ENCODE measurements at regions not wholly inside any gene's neighbourhood (a gene's known extent, or its start where the extent isn't known, plus 50 kb on each side); places are given as distances from the start of the nearest gene placed in this dataset.

DNA sequence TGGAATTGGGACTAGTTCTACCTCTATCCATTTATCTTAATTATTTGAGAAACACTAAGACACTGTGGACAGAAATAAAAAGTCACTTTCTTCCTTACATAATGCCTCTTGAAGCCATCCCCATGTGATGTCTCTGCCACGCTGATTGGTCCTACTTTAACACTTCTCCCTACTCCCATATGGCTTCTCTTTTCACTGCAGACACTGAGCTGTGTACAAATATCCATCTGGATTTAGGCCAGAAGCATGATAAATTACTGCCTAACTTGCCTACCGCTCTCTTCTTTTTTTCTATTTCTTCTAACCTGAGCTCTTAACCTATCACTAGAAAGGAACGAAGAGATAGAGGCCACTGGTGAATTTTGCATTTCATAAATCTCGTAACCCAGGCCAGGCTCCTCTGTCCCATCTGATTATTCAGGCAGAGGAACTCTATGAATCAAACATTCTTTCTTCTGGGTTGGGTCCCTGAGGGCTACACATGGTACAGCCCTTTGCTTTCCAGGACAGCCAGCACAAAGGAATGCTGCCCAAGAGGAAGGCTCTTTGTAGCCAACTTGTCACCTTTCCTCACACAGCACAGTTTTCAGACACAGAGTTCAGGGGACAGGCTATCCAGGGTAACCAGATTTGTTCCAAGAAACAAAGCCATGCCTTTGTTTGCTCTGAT, 878.5 kb upstream of the LRRC4C start:
- Histone ChIP-seq H3K27me3 (no peaks in the 10 kb centered on the region), H3K27ac (no peak overlapping the region), H3K4me3 (no peak overlapping the region), H3K4me1 (no peaks in the 10 kb centered on the region), H3K36me3 (replicated peaks in 1 of 2; ENCODE audit: insufficient read depth in 1 of 2, low read depth in 2 of 2) (no peaks in the 10 kb centered on the region), H3K9me3 (no peaks in the 10 kb centered on the region)
- TF ChIP-seq POLR2A (IDR thresholded peaks at IDR 0.05) = no peak
- TF ChIP-seq, protein P1, sequence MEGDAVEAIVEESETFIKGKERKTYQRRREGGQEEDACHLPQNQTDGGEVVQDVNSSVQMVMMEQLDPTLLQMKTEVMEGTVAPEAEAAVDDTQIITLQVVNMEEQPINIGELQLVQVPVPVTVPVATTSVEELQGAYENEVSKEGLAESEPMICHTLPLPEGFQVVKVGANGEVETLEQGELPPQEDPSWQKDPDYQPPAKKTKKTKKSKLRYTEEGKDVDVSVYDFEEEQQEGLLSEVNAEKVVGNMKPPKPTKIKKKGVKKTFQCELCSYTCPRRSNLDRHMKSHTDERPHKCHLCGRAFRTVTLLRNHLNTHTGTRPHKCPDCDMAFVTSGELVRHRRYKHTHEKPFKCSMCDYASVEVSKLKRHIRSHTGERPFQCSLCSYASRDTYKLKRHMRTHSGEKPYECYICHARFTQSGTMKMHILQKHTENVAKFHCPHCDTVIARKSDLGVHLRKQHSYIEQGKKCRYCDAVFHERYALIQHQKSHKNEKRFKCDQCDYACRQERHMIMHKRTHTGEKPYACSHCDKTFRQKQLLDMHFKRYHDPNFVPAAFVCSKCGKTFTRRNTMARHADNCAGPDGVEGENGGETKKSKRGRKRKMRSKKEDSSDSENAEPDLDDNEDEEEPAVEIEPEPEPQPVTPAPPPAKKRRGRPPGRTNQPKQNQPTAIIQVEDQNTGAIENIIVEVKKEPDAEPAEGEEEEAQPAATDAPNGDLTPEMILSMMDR (IDR thresholded peaks at IDR 0.05) = no peak
- ATAC-seq (no peak), DNase-seq (no peak)
- 41 to 45% methylated on average over 4 of the region's 4 CpGs for WGBS, 2 donors
- intact Hi-C loops (cut with DNase I) = no loop called here

DNA sequence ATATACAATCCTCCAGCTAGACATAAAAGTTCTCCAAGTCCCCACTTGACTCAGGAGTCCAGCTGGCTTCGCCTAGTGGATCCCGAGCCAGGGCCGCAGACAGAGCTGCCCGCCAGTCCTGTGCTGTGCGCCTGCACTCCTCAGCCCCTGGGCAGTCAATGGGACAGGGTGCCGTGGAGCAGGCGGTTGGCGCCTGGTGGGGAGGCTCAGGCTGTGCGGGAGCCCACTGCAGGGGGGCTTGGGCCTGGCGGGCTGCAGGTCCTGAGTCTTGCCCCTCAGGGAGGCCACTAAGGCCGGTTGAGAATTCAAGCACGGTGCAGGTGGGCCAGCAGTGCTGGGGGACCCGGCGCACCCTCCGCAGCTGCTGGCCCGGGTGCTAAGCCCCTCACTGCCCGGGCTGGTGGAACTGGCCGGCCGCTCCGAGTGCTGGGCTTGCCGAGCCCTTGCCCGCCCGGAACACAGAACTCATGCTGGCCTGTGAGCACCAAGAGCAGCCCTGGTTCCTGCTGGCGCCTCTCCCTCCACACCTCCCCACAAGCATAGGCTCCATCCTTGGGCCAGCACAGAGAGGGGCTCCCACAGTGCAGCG, 884.8 kb upstream of the LRRC4C start:
- ATAC-seq (no peak), DNase-seq (no peak)
- Histone ChIP-seq H3K4me3 (no peak overlapping the region), H3K27ac (no peak overlapping the region), H3K27me3 (no peaks in the 10 kb centered on the region), H3K9me3 (no peaks in the 10 kb centered on the region), H3K36me3 (replicated peaks in 1 of 2; ENCODE audit: insufficient read depth in 1 of 2, low read depth in 2 of 2) (no peaks in the 10 kb centered on the region), H3K4me1 (no peaks in the 10 kb centered on the region)
- 83 to 88% methylated on average over 4 to 25 of the region's 25 CpGs for WGBS, 2 donors
- TF ChIP-seq POLR2A (IDR thresholded peaks at IDR 0.05) = no peak
- TF ChIP-seq, protein P1 (IDR thresholded peaks at IDR 0.05) = no peak
- intact Hi-C loops (cut with DNase I) = no loop called here

DNA sequence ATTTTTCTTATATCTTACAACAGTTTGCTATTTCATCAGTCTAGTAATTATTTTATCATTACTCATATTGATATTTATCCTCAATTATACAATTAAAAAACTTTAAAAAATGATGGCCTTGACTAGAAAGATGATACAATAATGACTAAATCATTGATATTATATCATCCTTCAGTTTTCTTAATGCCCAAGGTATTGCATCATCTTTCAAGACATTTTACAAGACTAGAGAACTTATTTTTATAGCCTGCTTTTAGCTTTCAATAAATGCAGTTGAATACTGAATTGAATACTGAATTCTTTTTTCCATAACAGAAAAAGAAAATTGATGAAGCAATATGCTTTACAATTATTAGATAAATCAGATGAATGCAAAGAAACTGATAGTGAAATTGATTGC, 886.5 kb upstream of the LRRC4C start:
- Histone ChIP-seq H3K9me3 (no peaks in the 10 kb centered on the region), H3K36me3 (replicated peaks in 1 of 2; ENCODE audit: insufficient read depth in 1 of 2, low read depth in 2 of 2) (no peaks in the 10 kb centered on the region), H3K4me1 (no peaks in the 10 kb centered on the region), H3K27me3 (no peaks in the 10 kb centered on the region), H3K27ac (no peak overlapping the region), H3K4me3 (no peak overlapping the region)
- TF ChIP-seq POLR2A (IDR thresholded peaks at IDR 0.05) = no peak
- TF ChIP-seq, protein P1 (IDR thresholded peaks at IDR 0.05) = no peak
- no peak for ATAC-seq
- DNase-seq = no peak
- intact Hi-C loops (cut with DNase I) = no loop called here

DNA sequence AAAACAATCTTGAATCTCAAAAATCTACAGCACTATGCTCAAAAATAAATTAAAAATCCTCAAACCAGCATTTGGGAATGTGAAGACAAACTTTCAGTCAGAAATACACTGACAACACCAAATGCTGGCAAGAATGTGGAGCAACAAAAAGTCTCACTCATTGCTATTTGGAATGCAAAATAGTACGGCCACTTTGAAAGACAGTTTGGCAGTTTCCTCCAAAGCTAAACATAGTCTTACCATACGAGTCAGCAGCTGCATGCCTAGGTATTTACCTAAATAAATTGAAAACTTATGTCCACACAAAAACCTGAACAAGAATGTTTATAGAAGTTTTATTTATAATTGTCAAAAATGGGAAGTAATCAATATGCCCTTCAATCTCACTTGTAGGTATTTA, 904.2 kb upstream of the LRRC4C start:
- no peak for ATAC-seq
- no peak for DNase-seq
- Histone ChIP-seq H3K27me3 (no peaks in the 10 kb centered on the region), H3K4me3 (no peak overlapping the region), H3K4me1 (no peaks in the 10 kb centered on the region), H3K36me3 (replicated peaks in 1 of 2; ENCODE audit: insufficient read depth in 1 of 2, low read depth in 2 of 2) (no peaks in the 10 kb centered on the region), H3K9me3 (no peaks in the 10 kb centered on the region), H3K27ac (no peak overlapping the region)
- no peak for TF ChIP-seq POLR2A (IDR thresholded peaks at IDR 0.05)
- TF ChIP-seq, protein P1 (IDR thresholded peaks at IDR 0.05) = no peak
- WGBS, 2 donors = 15 to 19% methylated on average over 2 of the region's 2 CpGs
- intact Hi-C loops (cut with DNase I) = no loop called here

DNA sequence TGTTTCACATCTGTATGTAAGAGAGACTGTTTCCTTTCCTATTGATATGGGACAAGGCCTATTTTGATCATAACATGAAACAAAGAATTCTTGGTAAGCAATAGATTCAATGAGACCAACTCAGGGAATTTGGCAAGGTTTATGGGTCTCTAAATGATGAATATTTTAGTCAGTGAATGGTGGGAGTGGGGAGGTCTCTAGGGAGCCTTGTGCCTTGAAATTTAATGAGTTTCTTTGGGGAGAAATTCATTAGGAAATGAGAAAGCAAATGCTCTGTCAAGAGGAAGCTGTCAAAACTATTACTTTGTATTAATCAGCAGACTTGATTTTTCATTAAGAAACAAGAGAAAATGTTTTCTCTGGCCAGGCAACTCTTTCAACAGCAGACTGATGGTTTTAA, 921.7 kb upstream of the API5 start:
- Histone ChIP-seq H3K27ac (no peak overlapping the region), H3K4me3 (no peak overlapping the region), H3K36me3 (replicated peaks in 1 of 2; ENCODE audit: insufficient read depth in 1 of 2, low read depth in 2 of 2) (no peaks in the 10 kb centered on the region), H3K27me3 (no peaks in the 10 kb centered on the region), H3K4me1 (no peaks in the 10 kb centered on the region), H3K9me3 (no peaks in the 10 kb centered on the region)
- intact Hi-C loops (cut with DNase I) = no loop called here
- TF ChIP-seq, protein P1 (IDR thresholded peaks at IDR 0.05) = no peak
- TF ChIP-seq POLR2A (IDR thresholded peaks at IDR 0.05) = no peak
- ATAC-seq (no peak), DNase-seq (no peak)
